Pancreas (tissue), 10 donors: ENCODE measurements at regions not wholly inside any gene's neighbourhood (a gene's known extent, or its start where the extent isn't known, plus 50 kb on each side); places are given as distances from the start of the nearest gene placed in this dataset.

ENCODE experiments used
- ATAC-seq, 4 donors: fragments of 200-7000 bp; cut with Tn5 transposase; one replicate each; pipeline versions ENCODE4 v1.8.0 to v1.9.1; 2020; ENCODE audit warnings: mild to moderate bottlenecking in 4 of 4, moderate library complexity in 4 of 4
- DNase-seq, 6 donors: peaks; one replicate each; pipeline ENCODE4 v3.0.0-alpha.2; 2020
- FAIRE-seq: peaks from 2 replicates; lab custom pipeline; 2012; peaks lifted over from hg19 to GRCh38; lab: Jason Lieb, UNC
- H3K27ac ChIP-seq, 4 donors: fragments of 200-600 bp; sonication (generic); 1 replicate in 3 of 4; 2 replicates in 1 of 4; pipeline versions ENCODE4 v1.5.0 to v1.8.0; 2020
- H3K27me3 ChIP-seq, 4 donors: fragments of 200-600 bp; one replicate each; pipeline ENCODE4 v1.8.0; 2021
- H3K36me3 ChIP-seq, 3 donors: fragments of 200-600 bp; sonication (generic) in 1 of 3; one replicate each; pipeline versions ENCODE4 v1.5.0 to v1.8.0; 2020 to 2021
- H3K4me1 ChIP-seq, 3 donors: fragments of 200-600 bp; one replicate each; pipeline ENCODE4 v1.8.0; 2021
- H3K4me3 ChIP-seq, 4 donors: fragments of 200-600 bp; sonication (generic) in 2 of 4; one replicate each; pipeline versions ENCODE4 v1.5.0 to v1.8.0; 2020 to 2021
- H3K9me3 ChIP-seq, 4 donors: fragments of 200-600 bp; one replicate each; pipeline ENCODE4 v1.8.0; 2021
- WGBS, 2 donors: extraction: QIAGEN DNeasy Blood & Tissue Kit; methylation state at CpG; one replicate each; pipeline ENCODE4 v1.1.7; 2013; 5-methylcytosine and 5-hydroxymethylcytosine counted together
- intact Hi-C, 3 donors: fragments of 100-400 bp; cut with DNase I; formaldehyde crosslinking; loops; one replicate each; pipeline versions ENCODE4 v1.11.1 to v1.14.2; 2022
- TF ChIP-seq, protein P1 (sequence below), 4 donors: fragments of 200-600 bp; sonication (generic) in 3 of 4; IDR thresholded peaks; one replicate each; pipeline versions ENCODE4 v1.5.0 to v1.8.0; 2021; ENCODE audit warnings: antibody characterized with exemption in 4 of 4
- donor health status: healthy with polysubstance abuse.
- donor health status: DM: no; HTN: no; CAD: no; lungs with moderate emphysema.
- donor health status: DM: no; HTN: no; CAD: no.
- donor health status: control.
- donor health status: control.
- donor health status: Bipolar disorder and iron deficiency.
- donor health status: DM: yes; HTN: yes; CAD: no.
- donor health status: DM: no; HTN: no; CAD: no.
- donor health status: DM: no; HTN: no; CAD: no.
- donor health status: DM: yes; HTN: yes; CAD: no.

GRCh38 chr1:43073490-43074230, 98.4 kb downstream of the EBNA1BP2 start:
- DNase-seq (peak; percentile 55 to 77 (median 67)), ATAC-seq (peak; percentile 85 to 97 (median 96)), FAIRE-seq (peak; percentile 13)
- Histone ChIP-seq H3K27me3 (no peaks in the 10 kb centered on the region), H3K4me3 (no peak overlapping the region), H3K9me3 (no peaks in the 10 kb centered on the region), H3K36me3 (no peaks in the 10 kb centered on the region), H3K4me1 (no peaks in the 10 kb centered on the region), H3K27ac (no peak overlapping the region)
- 14 to 15% methylated on average over 8 of the region's 8 CpGs for WGBS, 2 donors
- TF ChIP-seq, protein P1, sequence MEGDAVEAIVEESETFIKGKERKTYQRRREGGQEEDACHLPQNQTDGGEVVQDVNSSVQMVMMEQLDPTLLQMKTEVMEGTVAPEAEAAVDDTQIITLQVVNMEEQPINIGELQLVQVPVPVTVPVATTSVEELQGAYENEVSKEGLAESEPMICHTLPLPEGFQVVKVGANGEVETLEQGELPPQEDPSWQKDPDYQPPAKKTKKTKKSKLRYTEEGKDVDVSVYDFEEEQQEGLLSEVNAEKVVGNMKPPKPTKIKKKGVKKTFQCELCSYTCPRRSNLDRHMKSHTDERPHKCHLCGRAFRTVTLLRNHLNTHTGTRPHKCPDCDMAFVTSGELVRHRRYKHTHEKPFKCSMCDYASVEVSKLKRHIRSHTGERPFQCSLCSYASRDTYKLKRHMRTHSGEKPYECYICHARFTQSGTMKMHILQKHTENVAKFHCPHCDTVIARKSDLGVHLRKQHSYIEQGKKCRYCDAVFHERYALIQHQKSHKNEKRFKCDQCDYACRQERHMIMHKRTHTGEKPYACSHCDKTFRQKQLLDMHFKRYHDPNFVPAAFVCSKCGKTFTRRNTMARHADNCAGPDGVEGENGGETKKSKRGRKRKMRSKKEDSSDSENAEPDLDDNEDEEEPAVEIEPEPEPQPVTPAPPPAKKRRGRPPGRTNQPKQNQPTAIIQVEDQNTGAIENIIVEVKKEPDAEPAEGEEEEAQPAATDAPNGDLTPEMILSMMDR (IDR thresholded peaks at IDR 0.05), result peak; percentile 60 to 78 (median 69)
- intact Hi-C loops, result loop anchor here in 2 of 3 donors (5.0 to 10.0 kb wide), 2 partner anchors 159 to 161 kb away; no protein-coding TSS in a partner anchor

DNA sequence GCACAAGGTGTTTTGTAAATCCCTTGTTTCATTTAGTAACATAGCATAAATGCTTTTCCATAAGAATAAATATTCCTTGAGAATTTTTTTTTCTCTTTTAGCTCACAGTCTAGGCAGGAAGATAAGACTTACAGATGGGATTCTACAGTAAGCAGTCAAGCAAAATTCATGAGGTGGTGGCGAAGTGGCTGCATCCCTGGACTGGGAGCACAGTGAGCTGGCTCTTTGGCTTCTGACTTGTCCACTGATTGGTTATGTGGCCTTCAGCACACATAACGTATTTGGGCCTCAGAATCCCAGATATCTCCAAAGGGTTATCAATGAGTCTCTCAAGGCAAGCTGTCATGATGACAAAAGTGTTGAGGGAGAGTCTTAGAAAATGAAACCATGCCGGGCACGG, 99.8 kb downstream of the EBNA1BP2 start:
- no peak for ATAC-seq
- H3K27me3 ChIP-seq, result no peaks in the 10 kb centered on the region
- no peak overlapping the region for H3K27ac ChIP-seq
- H3K4me1 ChIP-seq, result no peaks in the 10 kb centered on the region
- no peak overlapping the region for H3K4me3 ChIP-seq
- no peaks in the 10 kb centered on the region for H3K9me3 ChIP-seq
- no peak for FAIRE-seq
- 68 to 77% methylated on average over 4 of the region's 4 CpGs for whole genome bisulfite sequencing, 2 donors
- TF ChIP-seq, protein P1 (IDR thresholded peaks at IDR 0.05), result no peak
- no peaks in the 10 kb centered on the region for H3K36me3 ChIP-seq
- intact Hi-C loops, result loop anchor here in 2 of 3 donors (5.0 to 10.0 kb wide), 2 partner anchors 158 to 160 kb away; no protein-coding TSS in a partner anchor
- no peak for DNase-seq

DNA sequence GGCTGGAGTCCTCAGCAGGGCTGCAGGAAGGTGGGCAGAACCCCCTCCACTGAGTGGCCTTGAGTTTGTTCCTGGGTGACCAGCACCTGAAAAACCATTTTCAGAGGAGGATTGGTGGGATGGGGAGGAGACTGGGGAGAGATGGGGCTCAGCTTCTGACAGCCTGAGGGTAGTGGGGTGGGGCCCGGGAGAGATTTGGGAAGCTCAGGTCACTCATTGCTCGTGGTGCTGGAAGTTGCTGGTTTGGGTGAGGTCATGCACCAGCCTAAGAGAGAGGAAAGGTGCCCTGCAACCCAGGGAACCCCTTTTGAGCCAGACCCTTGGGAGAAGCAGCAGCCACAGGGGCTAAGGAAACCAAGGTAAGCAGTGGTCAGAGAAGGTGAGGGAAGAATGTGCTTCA, 100.8 kb downstream of the EBNA1BP2 start:
- H3K4me3 ChIP-seq, result no peak overlapping the region
- H3K4me1 ChIP-seq, result no peaks in the 10 kb centered on the region
- no peak for ATAC-seq
- DNase-seq, result no peak
- no peak for FAIRE-seq
- H3K36me3 ChIP-seq, result no peaks in the 10 kb centered on the region
- H3K9me3 ChIP-seq, result no peaks in the 10 kb centered on the region
- no peak overlapping the region for H3K27ac ChIP-seq
- H3K27me3 ChIP-seq, result no peaks in the 10 kb centered on the region
- intact Hi-C loops, result loop anchor here in 2 of 3 donors (5.0 to 10.0 kb wide), 2 partner anchors 156 to 159 kb away; no protein-coding TSS in a partner anchor
- TF ChIP-seq, protein P1 (IDR thresholded peaks at IDR 0.05), result no peak
- WGBS, 2 donors, result 80 to 94% methylated on average over 2 of the region's 2 CpGs

- Histone ChIP-seq H3K27me3 (no peaks in the 10 kb centered on the region), H3K4me3 (no peak overlapping the region), H3K27ac (peak overlapping the region in 1 of 4 donors; percentile 13), H3K36me3 (no peaks in the 10 kb centered on the region), H3K4me1 (no peaks in the 10 kb centered on the region), H3K9me3 (no peaks in the 10 kb centered on the region)
- DNase-seq (no peak), ATAC-seq (peak in 2 of 4 donors; percentile 34 to 36), FAIRE-seq (no peak)
- 81 to 82% methylated on average over 12 of the region's 12 CpGs for WGBS, 2 donors
- intact Hi-C loops, result loop anchor here (5.0 to 10.0 kb wide), 4 partner anchors 135 to 157 kb away; no protein-coding TSS in a partner anchor
- TF ChIP-seq, protein P1 (IDR thresholded peaks at IDR 0.05), result no peak
Measured at GRCh38 chr1:43069461-43070050, 102.5 kb downstream of the EBNA1BP2 start.
